GM21825 (cell line): ENCODE measurements at regions not wholly inside any gene's neighbourhood (a gene's known extent, or its start where the extent isn't known, plus 50 kb on each side); places are given as distances from the start of the nearest gene placed in this dataset.

ENCODE experiments used
- ATAC-seq: cut with Tn5 transposase; IDR thresholded peaks from one replicate; pipeline ENCODE4 v1.9.1; 2021; ENCODE audit warnings: mild to moderate bottlenecking, moderate library complexity; ENCODE audit not compliant: unreplicated experiment

- no peak for ATAC-seq
Measured at GRCh38 chr2:2707206-2707991, 376.3 kb upstream of the MYT1L start.

GRCh38 chr2:2706306-2706705 lies 375.2 kb upstream of the MYT1L start:
- ATAC-seq = no peak

GRCh38 chr2:2705871-2706270 lies 374.8 kb upstream of the MYT1L start:
- ATAC-seq = no peak

GRCh38 chr2:2704428-2705090 lies 373.5 kb upstream of the MYT1L start:
- no peak for ATAC-seq

GRCh38 chr2:2703762-2704427 lies 372.8 kb upstream of the MYT1L start:
- no peak for ATAC-seq

GRCh38 chr2:2703172-2703571 lies 372.1 kb upstream of the MYT1L start:
- no peak for ATAC-seq

- no peak for ATAC-seq
Measured at GRCh38 chr2:2702385-2702784, 371.3 kb upstream of the MYT1L start.

- no peak for ATAC-seq
Measured at GRCh38 chr2:2701813-2702212, 370.7 kb upstream of the MYT1L start.

GRCh38 chr2:2701176-2701781 lies 370.2 kb upstream of the MYT1L start:
- ATAC-seq = no peak

GRCh38 chr2:2699121-2699505 lies 368.0 kb upstream of the MYT1L start:
- no peak for ATAC-seq

GRCh38 chr2:2698182-2699120 lies 367.4 kb upstream of the MYT1L start:
- ATAC-seq = no peak

- ATAC-seq = no peak
Measured at GRCh38 chr2:2696733-2697455, 365.8 kb upstream of the MYT1L start.

- no peak for ATAC-seq
Measured at GRCh38 chr2:2696325-2696724, 365.2 kb upstream of the MYT1L start.

- ATAC-seq = no peak
Measured at GRCh38 chr2:2694746-2695145, 363.7 kb upstream of the MYT1L start.

- ATAC-seq = no peak
Measured at GRCh38 chr2:2692599-2693389, 361.7 kb upstream of the MYT1L start.

GRCh38 chr2:2691419-2691818 lies 360.3 kb upstream of the MYT1L start:
- no peak for ATAC-seq

- no peak for ATAC-seq
Measured at GRCh38 chr2:2690985-2691384, 359.9 kb upstream of the MYT1L start.

GRCh38 chr2:2689306-2689705 lies 358.2 kb upstream of the MYT1L start:
- ATAC-seq = no peak

- no peak for ATAC-seq
Measured at GRCh38 chr2:2688254-2688653, 357.2 kb upstream of the MYT1L start.
